PFSK-1 (cell line): ENCODE measurements at regions not wholly inside any gene's neighbourhood (a gene's known extent, or its start where the extent isn't known, plus 50 kb on each side); places are given as distances from the start of the nearest gene placed in this dataset.

ENCODE experiments used
- FOXP2 ChIP-seq: optimal IDR thresholded peaks from 2 replicates; pipeline ENCODE3; 2011; ENCODE audit warnings: borderline replicate concordance, control low read depth, inconsistent platforms; ENCODE audit not compliant: insufficient read depth; ENCODE audit errors: extremely low read length, extremely low read depth
- POLR2AphosphoS5 ChIP-seq: IDR thresholded peaks from 2 replicates; pipeline ENCODE4 v1.6.1; 2012; ENCODE audit warnings: low read depth, mild to moderate bottlenecking, control low read depth, low read length, moderate library complexity
- REST ChIP-seq, 2 experiments: IDR thresholded peaks; 2 replicates each; pipeline versions ENCODE4 v1.6.1 to v1.8.0; 2011 to 2012; ENCODE audit warnings: low read depth in 2 of 2, low read length in 2 of 2, control low read depth in 1 of 2, inconsistent platforms in 1 of 2, mild to moderate bottlenecking in 1 of 2, moderate library complexity in 1 of 2; ENCODE audit not compliant: insufficient read depth in 1 of 2
- SIN3A ChIP-seq: IDR thresholded peaks from 2 replicates; pipeline ENCODE4 v1.6.1; 2012; ENCODE audit warnings: mild to moderate bottlenecking, low read length, moderate library complexity, borderline replicate concordance; ENCODE audit not compliant: insufficient read depth
- TAF1 ChIP-seq: IDR thresholded peaks from 2 replicates; pipeline ENCODE4 v1.6.1; 2012; ENCODE audit warnings: low read length, control low read depth, borderline replicate concordance; ENCODE audit not compliant: insufficient read depth

GRCh38 chr5:167414611-167415010 is 876.8 kb upstream of the WWC1 start:
- TF ChIP-seq SIN3A: no peak
- no peak for TF ChIP-seq REST (IDR thresholded peaks at IDR 0.05; ENCODE audit: insufficient read depth in 1 of 2, low read depth in 2 of 2, low read length in 2 of 2)
- no peak for TF ChIP-seq FOXP2
- TF ChIP-seq TAF1: no peak
- TF ChIP-seq POLR2AphosphoS5: no peak

GRCh38 chr5:167415779-167416746 is 875.4 kb upstream of the WWC1 start:
- TF ChIP-seq FOXP2 (no peak), TAF1 (no peak), REST (IDR thresholded peaks at IDR 0.05; ENCODE audit: insufficient read depth in 1 of 2, low read depth in 2 of 2, low read length in 2 of 2) (no peak), SIN3A (no peak), POLR2AphosphoS5 (no peak)

- TF ChIP-seq FOXP2: no peak
- TF ChIP-seq SIN3A: no peak
- no peak for TF ChIP-seq POLR2AphosphoS5
- no peak for TF ChIP-seq TAF1
- no peak for TF ChIP-seq REST (IDR thresholded peaks at IDR 0.05; ENCODE audit: insufficient read depth in 1 of 2, low read depth in 2 of 2, low read length in 2 of 2)
Measured at GRCh38 chr5:167417662-167418061, 873.8 kb upstream of the WWC1 start.

- TF ChIP-seq TAF1: no peak
- TF ChIP-seq SIN3A: no peak
- no peak for TF ChIP-seq POLR2AphosphoS5
- no peak for TF ChIP-seq REST (IDR thresholded peaks at IDR 0.05; ENCODE audit: insufficient read depth in 1 of 2, low read depth in 2 of 2, low read length in 2 of 2)
- TF ChIP-seq FOXP2: no peak
Measured at GRCh38 chr5:167425161-167425560, 866.3 kb upstream of the WWC1 start.

- TF ChIP-seq FOXP2 (no peak), REST (IDR thresholded peaks at IDR 0.05; ENCODE audit: insufficient read depth in 1 of 2, low read depth in 2 of 2, low read length in 2 of 2) (no peak), TAF1 (no peak)
Measured at GRCh38 chr5:167426501-167426900, 864.9 kb upstream of the WWC1 start.
